ENCODE measurements at regions not wholly inside any gene's neighbourhood (a gene's known extent, or its start where the extent isn't known, plus 50 kb on each side); places are given as distances from the start of the nearest gene placed in this dataset.

DNA sequence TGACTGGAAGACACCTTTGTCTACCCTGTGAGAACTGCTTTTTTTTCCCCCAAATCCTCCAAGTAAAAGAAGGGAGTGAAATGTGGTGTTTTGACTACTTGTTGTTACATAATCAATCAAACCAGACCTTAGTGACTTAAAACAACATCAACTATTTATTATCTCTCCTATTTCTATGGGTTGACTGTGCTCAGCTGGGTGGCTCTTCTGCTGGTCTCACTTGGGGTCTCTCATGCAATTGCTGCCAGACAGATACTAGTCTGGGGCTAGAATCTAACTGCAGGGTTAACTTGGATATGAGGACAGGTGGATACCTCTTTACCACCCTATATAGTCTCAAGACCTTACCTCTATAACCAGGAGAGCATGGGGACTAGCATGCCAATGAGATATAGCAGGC, 141.3 kb downstream of the SALL1 start:
- Histone ChIP-seq H3K27me3 (replicated peaks; ENCODE audit: control insufficient read depth, insufficient read depth, low read length) (no peaks in the 10 kb centered on the region; the same call in 1 of the 2 replicates), H3K4me3 (replicated peaks; ENCODE audit: low read depth, low read length) (no peak overlapping the region), H3K36me3 (ENCODE audit: control insufficient read depth, insufficient read depth, low read length) (no peaks in the 10 kb centered on the region)
- TF ChIP-seq, protein P1, sequence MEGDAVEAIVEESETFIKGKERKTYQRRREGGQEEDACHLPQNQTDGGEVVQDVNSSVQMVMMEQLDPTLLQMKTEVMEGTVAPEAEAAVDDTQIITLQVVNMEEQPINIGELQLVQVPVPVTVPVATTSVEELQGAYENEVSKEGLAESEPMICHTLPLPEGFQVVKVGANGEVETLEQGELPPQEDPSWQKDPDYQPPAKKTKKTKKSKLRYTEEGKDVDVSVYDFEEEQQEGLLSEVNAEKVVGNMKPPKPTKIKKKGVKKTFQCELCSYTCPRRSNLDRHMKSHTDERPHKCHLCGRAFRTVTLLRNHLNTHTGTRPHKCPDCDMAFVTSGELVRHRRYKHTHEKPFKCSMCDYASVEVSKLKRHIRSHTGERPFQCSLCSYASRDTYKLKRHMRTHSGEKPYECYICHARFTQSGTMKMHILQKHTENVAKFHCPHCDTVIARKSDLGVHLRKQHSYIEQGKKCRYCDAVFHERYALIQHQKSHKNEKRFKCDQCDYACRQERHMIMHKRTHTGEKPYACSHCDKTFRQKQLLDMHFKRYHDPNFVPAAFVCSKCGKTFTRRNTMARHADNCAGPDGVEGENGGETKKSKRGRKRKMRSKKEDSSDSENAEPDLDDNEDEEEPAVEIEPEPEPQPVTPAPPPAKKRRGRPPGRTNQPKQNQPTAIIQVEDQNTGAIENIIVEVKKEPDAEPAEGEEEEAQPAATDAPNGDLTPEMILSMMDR (IDR thresholded peaks at IDR 0.05; ENCODE audit: insufficient read depth, low read length, poor library complexity, severe bottlenecking), result no peak
- DNase-seq (ENCODE audit: extremely low read depth, insufficient read length), result no peak

GRCh38 chr16:51009359-51009758, 141.7 kb downstream of the SALL1 start:
- Histone ChIP-seq H3K4me3 (replicated peaks; ENCODE audit: low read depth, low read length) (no peak overlapping the region), H3K36me3 (ENCODE audit: control insufficient read depth, insufficient read depth, low read length) (no peaks in the 10 kb centered on the region), H3K27me3 (replicated peaks; ENCODE audit: control insufficient read depth, insufficient read depth, low read length) (no peaks in the 10 kb centered on the region; the same call in 1 of the 2 replicates)
- TF ChIP-seq, protein P1 (IDR thresholded peaks at IDR 0.05; ENCODE audit: insufficient read depth, low read length, poor library complexity, severe bottlenecking), result no peak
- no peak for DNase-seq (ENCODE audit: extremely low read depth, insufficient read length)

- H3K4me3 ChIP-seq (replicated peaks; ENCODE audit: low read depth, low read length), result no peak overlapping the region
- DNase-seq (ENCODE audit: extremely low read depth, insufficient read length), result no peak
- TF ChIP-seq, protein P1 (IDR thresholded peaks at IDR 0.05; ENCODE audit: insufficient read depth, low read length, poor library complexity, severe bottlenecking), result no peak
These were observed 142.5 kb downstream of the SALL1 start for GRCh38 chr16:51008607-51009006.

GRCh38 chr16:51008037-51008436, 143.0 kb downstream of the SALL1 start:
- TF ChIP-seq, protein P1 (IDR thresholded peaks at IDR 0.05; ENCODE audit: insufficient read depth, low read length, poor library complexity, severe bottlenecking), result no peak

More at GRCh38 chr16:51008607-51009006, 142.5 kb downstream of the SALL1 start:
- no peaks in the 10 kb centered on the region; the same call in 1 of the 2 replicates for H3K27me3 ChIP-seq (replicated peaks; ENCODE audit: control insufficient read depth, insufficient read depth, low read length)
- no peaks in the 10 kb centered on the region for H3K36me3 ChIP-seq (ENCODE audit: control insufficient read depth, insufficient read depth, low read length)

DNA sequence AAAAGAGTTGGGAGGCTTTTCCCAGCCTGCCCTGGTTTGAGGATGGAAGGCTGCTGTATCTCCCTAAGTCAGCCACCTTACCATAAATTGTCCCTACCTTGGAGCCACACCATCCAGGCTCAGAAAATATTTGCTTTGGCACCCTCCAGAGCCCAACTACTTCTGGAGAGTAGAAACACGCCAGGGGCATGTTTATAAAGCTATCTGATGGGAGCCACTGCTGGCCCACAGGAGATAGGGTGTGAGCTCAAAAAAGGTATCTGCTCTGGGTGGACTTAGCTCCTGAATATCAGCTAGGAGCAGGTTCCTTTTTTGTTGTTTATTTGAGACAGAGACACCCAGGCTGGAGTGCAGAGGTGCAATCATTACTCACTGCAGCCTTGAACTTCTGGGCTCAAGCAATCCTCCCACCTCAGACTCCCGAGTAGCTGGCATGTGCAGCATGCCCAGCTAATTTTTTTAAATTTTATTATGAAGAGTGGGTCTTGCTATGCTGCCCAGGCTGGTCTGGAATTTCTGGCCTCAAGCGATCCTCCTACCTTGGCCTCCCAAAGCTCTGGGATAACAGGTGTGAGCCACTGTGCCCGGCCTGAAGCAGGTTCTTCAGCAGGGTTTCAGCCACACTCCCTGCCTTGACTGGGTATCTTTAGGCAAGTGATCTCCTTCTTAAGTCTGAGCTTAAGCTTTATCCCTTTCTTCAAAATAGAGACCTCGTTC, 147.1 kb downstream of the SALL1 start:
- Histone ChIP-seq H3K4me3 (replicated peaks; ENCODE audit: low read depth, low read length) (no peak overlapping the region), H3K27me3 (replicated peaks; ENCODE audit: control insufficient read depth, insufficient read depth, low read length) (no peaks in the 10 kb centered on the region), H3K36me3 (ENCODE audit: control insufficient read depth, insufficient read depth, low read length) (no peaks in the 10 kb centered on the region)
- TF ChIP-seq, protein P1 (IDR thresholded peaks at IDR 0.05; ENCODE audit: insufficient read depth, low read length, poor library complexity, severe bottlenecking), result no peak
- DNase-seq (ENCODE audit: extremely low read depth, insufficient read length), result no peak

More at GRCh38 chr16:51008037-51008436, 143.0 kb downstream of the SALL1 start:
- DNase-seq (ENCODE audit: extremely low read depth, insufficient read length), result no peak
- Histone ChIP-seq H3K27me3 (replicated peaks; ENCODE audit: control insufficient read depth, insufficient read depth, low read length) (no peaks in the 10 kb centered on the region; the same call in 1 of the 2 replicates), H3K36me3 (ENCODE audit: control insufficient read depth, insufficient read depth, low read length) (no peaks in the 10 kb centered on the region), H3K4me3 (replicated peaks; ENCODE audit: low read depth, low read length) (no peak overlapping the region)

Data from GM06990 (cell line).